SU-DHL-6 (cell line): ENCODE measurements at regions not wholly inside any gene's neighbourhood (a gene's known extent, or its start where the extent isn't known, plus 50 kb on each side); places are given as distances from the start of the nearest gene placed in this dataset.

Experiments used
- H2AFZ ChIP-seq: fragments of 200-600 bp; sonication (generic); 2 replicates; pipeline ENCODE4 v1.6.1; 2014; ENCODE audit warnings: low read depth, mild to moderate bottlenecking, moderate library complexity, mixed read lengths, antibody characterized with exemption, low read length; ENCODE audit not compliant: severe bottlenecking
- H3F3A ChIP-seq: fragments of 200-600 bp; shearing (Covaris generic); 2 replicates; pipeline ENCODE4 v1.6.0; 2016; ENCODE audit warnings: antibody characterized with exemption, mild to moderate bottlenecking; ENCODE audit not compliant: insufficient read depth
- H3K27ac ChIP-seq: fragments of 200-600 bp; sonication (generic); 2 replicates; pipeline ENCODE4 v1.5.1; 2016; ENCODE audit warnings: low read depth, mild to moderate bottlenecking, low read length, moderate library complexity, mixed read lengths
- H3K27me3 ChIP-seq: fragments of 200-600 bp; sonication (generic), shearing (Covaris generic); 2 replicates; pipeline ENCODE4 v1.6.0; 2014; ENCODE audit warnings: mild to moderate bottlenecking, low read length
- H3K36me3 ChIP-seq: fragments of 200-600 bp; sonication (generic); 2 replicates; pipeline ENCODE4 v1.6.1; 2014; ENCODE audit warnings: mild to moderate bottlenecking, low read length, mixed read lengths
- H3K4me2 ChIP-seq: fragments of 300-600, 200-600 bp; shearing (Covaris generic), sonication (generic); 2 replicates; pipeline ENCODE4 v1.6.0; 2014; ENCODE audit warnings: low read length, low read depth, mild to moderate bottlenecking; ENCODE audit not compliant: poor library complexity, severe bottlenecking
- H3K4me3 ChIP-seq: fragments of 200-600 bp; sonication (generic); 2 replicates; pipeline ENCODE4 v1.5.1; 2014; ENCODE audit warnings: antibody characterized with exemption, low read length, mild to moderate bottlenecking, mixed read lengths; ENCODE audit not compliant: insufficient read depth, poor library complexity, severe bottlenecking
- H3K79me2 ChIP-seq: fragments of 200-600 bp; sonication (generic); 2 replicates; pipeline ENCODE4 v1.6.1; 2014; ENCODE audit warnings: mild to moderate bottlenecking, low read length, moderate library complexity; ENCODE audit not compliant: insufficient read depth
- H3K9ac ChIP-seq: fragments of 200-600 bp; sonication (generic); 2 replicates; pipeline ENCODE4 v1.7.0; 2014; ENCODE audit warnings: mild to moderate bottlenecking, low read length
- H3K9me2 ChIP-seq: fragments of 200-600 bp; sonication (generic); replicated peaks from 2 replicates; pipeline ENCODE4 v1.6.1; 2014; ENCODE audit warnings: low read length; ENCODE audit not compliant: insufficient read depth
- H3K9me3 ChIP-seq: fragments of 200-600 bp; sonication (generic); 2 replicates; pipeline ENCODE4 v1.6.1; 2014; ENCODE audit warnings: low read length, mixed read lengths; ENCODE audit not compliant: insufficient read depth
- H4K20me1 ChIP-seq: fragments of 200-600 bp; sonication (generic); 2 replicates; pipeline ENCODE4 v1.6.1; 2014; ENCODE audit warnings: low read depth, mild to moderate bottlenecking, antibody characterized with exemption, low read length, moderate library complexity, mixed read lengths
- CTCF ChIP-seq: fragments of 200-600 bp; sonication (generic); IDR thresholded peaks from one replicate; pipeline ENCODE4 v1.5.1; 2017; ENCODE audit warnings: antibody characterized with exemption, mild to moderate bottlenecking, low read length, moderate library complexity; ENCODE audit not compliant: insufficient read depth, poor library complexity, severe bottlenecking
- EZH2phosphoT487 ChIP-seq: fragments of 200-600 bp; sonication (generic), shearing (Covaris generic); conservative IDR thresholded peaks from 2 replicates; pipeline ENCODE4 v1.6.1; 2018; ENCODE audit warnings: mild to moderate bottlenecking, antibody characterized with exemption, low read length, moderate library complexity, mixed read lengths

- H3K9me2 ChIP-seq: no peaks in the 10 kb centered on the region
- H3K9me3 ChIP-seq: no peaks in the 10 kb centered on the region
- no peaks in the 10 kb centered on the region for H3K27me3 ChIP-seq
- H3K27ac ChIP-seq: no peak overlapping the region
- H3F3A ChIP-seq: no peaks in the 10 kb centered on the region
- no peaks in the 10 kb centered on the region for H3K36me3 ChIP-seq
- H2AFZ ChIP-seq: no peak overlapping the region
- no peaks in the 10 kb centered on the region for H4K20me1 ChIP-seq
- no peak overlapping the region for H3K4me3 ChIP-seq
- H3K4me2 ChIP-seq: no peak overlapping the region
- no peak overlapping the region for H3K9ac ChIP-seq
- H3K79me2 ChIP-seq: no peaks in the 10 kb centered on the region
- TF ChIP-seq CTCF (no peak), EZH2phosphoT487 (no peak)
Measured at GRCh38 chr20:52624281-52624680, 347.9 kb upstream of the TSHZ2 start.

GRCh38 chr20:52622081-52622480 lies 350.1 kb upstream of the TSHZ2 start:
- Histone ChIP-seq H4K20me1 (no peaks in the 10 kb centered on the region), H3K4me2 (no peak overlapping the region), H3K27me3 (no peaks in the 10 kb centered on the region), H3K9me2 (no peaks in the 10 kb centered on the region), H2AFZ (no peak overlapping the region), H3K9me3 (no peaks in the 10 kb centered on the region), H3K27ac (no peak overlapping the region), H3K79me2 (no peaks in the 10 kb centered on the region), H3K36me3 (no peaks in the 10 kb centered on the region), H3K4me3 (no peak overlapping the region), H3K9ac (no peak overlapping the region), H3F3A (no peaks in the 10 kb centered on the region)
- TF ChIP-seq CTCF (no peak), EZH2phosphoT487 (no peak)

- Histone ChIP-seq H4K20me1 (no peaks in the 10 kb centered on the region), H2AFZ (no peak overlapping the region), H3K27ac (no peak overlapping the region), H3K9me2 (no peaks in the 10 kb centered on the region), H3K9me3 (no peaks in the 10 kb centered on the region), H3K36me3 (no peaks in the 10 kb centered on the region), H3K9ac (no peak overlapping the region), H3K4me2 (no peak overlapping the region), H3K79me2 (no peaks in the 10 kb centered on the region), H3K27me3 (no peaks in the 10 kb centered on the region), H3K4me3 (no peak overlapping the region), H3F3A (no peaks in the 10 kb centered on the region)
- TF ChIP-seq EZH2phosphoT487 (no peak), CTCF (no peak)
Measured at GRCh38 chr20:52621401-52621800, 350.8 kb upstream of the TSHZ2 start.

GRCh38 chr20:52619671-52620070 lies 352.5 kb upstream of the TSHZ2 start:
- H3K36me3 ChIP-seq: no peaks in the 10 kb centered on the region
- H3K79me2 ChIP-seq: no peaks in the 10 kb centered on the region
- H4K20me1 ChIP-seq: no peaks in the 10 kb centered on the region
- TF ChIP-seq CTCF: no peak
- no peak for TF ChIP-seq EZH2phosphoT487
- H3K27ac ChIP-seq: no peak overlapping the region
- no peak overlapping the region for H2AFZ ChIP-seq
- H3K9me2 ChIP-seq: no peaks in the 10 kb centered on the region
- H3F3A ChIP-seq: no peaks in the 10 kb centered on the region
- H3K9ac ChIP-seq: no peak overlapping the region
- no peaks in the 10 kb centered on the region for H3K27me3 ChIP-seq
- no peak overlapping the region for H3K4me2 ChIP-seq
- no peaks in the 10 kb centered on the region for H3K9me3 ChIP-seq
- no peak overlapping the region for H3K4me3 ChIP-seq
